ENCODE measurements at regions not wholly inside any gene's neighbourhood (a gene's known extent, or its start where the extent isn't known, plus 50 kb on each side); places are given as distances from the start of the nearest gene placed in this dataset.
A peak's percentile ranks its signal among the peaks of the same experiment; 100 is the strongest.

DNA sequence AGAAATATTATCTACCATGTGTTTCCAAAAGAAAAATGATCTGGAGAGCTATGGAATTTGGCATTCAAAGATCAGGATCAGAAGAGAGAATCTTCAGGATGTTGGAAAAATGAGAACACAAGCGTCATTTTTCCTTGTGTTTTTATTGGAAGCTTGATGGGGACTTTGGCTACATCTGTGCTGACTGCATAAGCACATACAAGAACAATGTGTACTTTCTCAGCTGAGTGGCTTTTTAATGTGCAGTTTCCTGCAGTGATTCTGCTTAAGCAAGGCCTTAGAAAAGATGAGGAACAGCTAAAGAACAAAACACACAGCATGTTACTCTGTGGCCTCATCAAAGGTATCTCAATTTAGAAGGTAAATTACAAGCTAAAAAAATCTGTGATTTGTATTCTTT lies 1039.9 kb downstream of the GLUD2 start:
- no peaks in the 10 kb centered on the region for H3K36me3 ChIP-seq (ENCODE audit: low read depth, missing control alignments)
- no peak overlapping the region for H3K4me3 ChIP-seq
- WGBS, 2 donors: 0% methylated on average over 1 of the region's 1 CpG
- H3K9me3 ChIP-seq: no peaks in the 10 kb centered on the region
- H3K27me3 ChIP-seq: no peaks in the 10 kb centered on the region
- no peak for TF ChIP-seq POLR2A (IDR thresholded peaks at IDR 0.05)
- no peaks in the 10 kb centered on the region for H3K4me1 ChIP-seq
- H3K27ac ChIP-seq: no peak overlapping the region
- intact Hi-C loops (cut with DNase I; ENCODE audit: low total_unique reads): no loop called here
- peak; percentile 13 for DNase-seq

DNA sequence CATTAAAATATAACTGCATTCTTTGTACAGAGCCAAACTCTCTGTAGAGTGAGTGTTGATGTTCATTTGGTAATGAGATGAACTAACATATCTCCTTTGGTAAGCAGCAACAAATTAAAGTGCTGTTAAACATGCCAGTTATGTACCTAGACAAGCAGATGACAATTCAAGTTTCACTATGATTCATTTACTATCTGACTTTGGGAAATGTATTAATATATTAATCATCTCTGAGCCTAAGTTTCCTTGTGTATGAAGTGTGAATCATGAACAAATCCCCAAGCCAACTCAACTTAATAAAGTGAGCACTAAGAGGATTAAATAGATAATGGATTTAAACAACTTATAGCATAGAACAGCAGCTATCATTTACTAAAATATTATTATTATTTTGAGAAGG lies 1044.2 kb downstream of the GLUD2 start:
- Histone ChIP-seq H3K27ac (no peak overlapping the region), H3K4me1 (no peaks in the 10 kb centered on the region), H3K9me3 (no peaks in the 10 kb centered on the region), H3K36me3 (ENCODE audit: low read depth, missing control alignments) (no peaks in the 10 kb centered on the region), H3K27me3 (no peaks in the 10 kb centered on the region), H3K4me3 (no peak overlapping the region)
- intact Hi-C loops (cut with DNase I; ENCODE audit: low total_unique reads): no loop called here
- no peak for DNase-seq
- TF ChIP-seq POLR2A (IDR thresholded peaks at IDR 0.05) (no peak), CTCF (IDR thresholded peaks at IDR 0.05) (no peak)

GRCh38 chrX:122092360-122092759 lies 1045.0 kb downstream of the GLUD2 start:
- intact Hi-C loops (cut with DNase I; ENCODE audit: low total_unique reads): no loop called here
- no peak overlapping the region for H3K27ac ChIP-seq
- no peaks in the 10 kb centered on the region for H3K9me3 ChIP-seq
- H3K4me1 ChIP-seq: no peaks in the 10 kb centered on the region
- WGBS, 2 donors: 61 to 69% methylated on average over 3 of the region's 3 CpGs
- DNase-seq: no peak
- no peak overlapping the region for H3K4me3 ChIP-seq
- TF ChIP-seq POLR2A (IDR thresholded peaks at IDR 0.05) (no peak), CTCF (IDR thresholded peaks at IDR 0.05) (no peak)
- no peaks in the 10 kb centered on the region for H3K27me3 ChIP-seq
- H3K36me3 ChIP-seq (ENCODE audit: low read depth, missing control alignments): no peaks in the 10 kb centered on the region

DNA sequence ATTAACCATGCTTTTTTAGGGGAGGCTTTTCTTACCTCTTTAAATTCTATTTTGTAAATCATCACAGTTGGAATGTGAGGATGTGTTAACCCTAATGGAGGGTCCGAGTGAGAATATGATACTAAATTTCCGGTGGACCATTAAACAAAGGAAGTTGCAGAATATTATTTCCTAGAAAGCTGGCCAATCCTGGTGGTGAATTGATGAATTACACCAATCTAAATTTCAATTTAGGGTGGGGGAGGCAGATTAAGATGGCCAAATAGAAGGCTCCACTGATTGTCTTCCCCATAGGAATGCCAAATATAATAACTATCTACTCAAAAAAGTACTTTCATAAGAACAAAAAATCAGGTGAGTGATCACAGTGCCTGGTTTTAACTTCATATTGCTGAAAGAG lies 1045.6 kb downstream of the GLUD2 start:
- Histone ChIP-seq H3K4me3 (no peak overlapping the region), H3K27ac (no peak overlapping the region), H3K27me3 (no peaks in the 10 kb centered on the region), H3K9me3 (no peaks in the 10 kb centered on the region), H3K4me1 (no peaks in the 10 kb centered on the region), H3K36me3 (ENCODE audit: low read depth, missing control alignments) (no peaks in the 10 kb centered on the region)
- 72 to 81% methylated on average over 2 of the region's 2 CpGs for WGBS, 2 donors
- TF ChIP-seq POLR2A (IDR thresholded peaks at IDR 0.05) (no peak), CTCF (IDR thresholded peaks at IDR 0.05) (no peak)
- DNase-seq: no peak
- intact Hi-C loops (cut with DNase I; ENCODE audit: low total_unique reads): no loop called here

DNA sequence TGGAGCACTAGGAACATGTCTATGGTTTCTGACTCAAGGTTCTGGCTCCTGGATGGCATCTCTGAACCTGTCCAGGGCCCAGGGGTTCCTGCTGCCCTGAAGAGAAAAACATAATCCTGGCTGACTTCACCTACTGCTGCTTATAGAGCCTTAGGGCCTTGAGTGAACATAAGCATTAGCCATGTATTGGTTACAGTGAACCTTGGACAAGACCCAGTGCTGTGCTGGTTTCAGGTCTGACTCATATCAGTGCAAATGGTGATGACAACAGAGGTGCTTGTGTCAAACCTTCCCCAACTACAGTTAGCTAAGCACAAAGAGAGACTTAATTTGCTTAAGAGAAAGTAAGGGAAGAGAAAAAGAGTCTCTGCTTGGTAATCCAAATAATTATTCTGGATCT lies 1047.2 kb downstream of the GLUD2 start:
- Histone ChIP-seq H3K4me1 (no peaks in the 10 kb centered on the region), H3K36me3 (ENCODE audit: low read depth, missing control alignments) (no peaks in the 10 kb centered on the region), H3K27ac (no peak overlapping the region), H3K27me3 (no peaks in the 10 kb centered on the region), H3K9me3 (no peaks in the 10 kb centered on the region), H3K4me3 (no peak overlapping the region)
- DNase-seq: no peak
- intact Hi-C loops (cut with DNase I; ENCODE audit: low total_unique reads): no loop called here
- TF ChIP-seq CTCF (IDR thresholded peaks at IDR 0.05) (no peak), POLR2A (IDR thresholded peaks at IDR 0.05) (no peak)

All from testis (tissue), 2 donors.